K562 (cell line): ENCODE measurements at regions not wholly inside any gene's neighbourhood (a gene's known extent, or its start where the extent isn't known, plus 50 kb on each side); places are given as distances from the start of the nearest gene placed in this dataset.

Experiments
- CEBPG ChIP-seq, 3 experiments: fragments of 200-800 bp in 1 of 3; sonication (Bioruptor generic) in 1 of 3; sonication (generic) in 1 of 3; formaldehyde crosslinking in 1 of 3; IDR thresholded peaks in 2 of 3; conservative IDR thresholded peaks in 1 of 3; 2 replicates each; pipeline versions ENCODE4 v1.6.1 to v1.8.0; 2016 to 2022; ENCODE audit warnings: missing compliant biosample characterization in 2 of 3, missing genetic modification characterization in 2 of 3, mild to moderate bottlenecking in 1 of 3, missing genetic modification reagents in 1 of 3
- KLF1 ChIP-seq: fragments of 450-650 bp; IDR thresholded peaks from 2 replicates; pipeline ENCODE4 v1.6.1; 2016; ENCODE audit warnings: missing genetic modification characterization, missing compliant biosample characterization
- MAZ ChIP-seq, 2 experiments: fragments of 450-650 bp in 1 of 2; sonication (generic) in 1 of 2; formaldehyde crosslinking; IDR thresholded peaks in 1 of 2; conservative IDR thresholded peaks in 1 of 2; 2 replicates each; pipeline versions ENCODE4 v1.4.0 to v1.5.0; 2020; ENCODE audit warnings: mild to moderate bottlenecking in 1 of 2, missing genetic modification reagents in 1 of 2
- NFATC3 ChIP-seq: fragments of 450-650 bp; IDR thresholded peaks from 2 replicates; pipeline ENCODE4 v1.6.1; 2017; ENCODE audit warnings: mild to moderate bottlenecking
- NR1H2 ChIP-seq: sonication (generic); formaldehyde crosslinking; IDR thresholded peaks from 2 replicates; pipeline ENCODE4 v1.4.0; 2020; ENCODE audit warnings: mild to moderate bottlenecking, missing genetic modification reagents
- ZNF232 ChIP-seq: sonication (generic); formaldehyde crosslinking; IDR thresholded peaks from 2 replicates; pipeline ENCODE4 v1.8.0; 2022; ENCODE audit warnings: mild to moderate bottlenecking, missing genetic modification reagents
- TF ChIP-seq, protein P1 (sequence below): IDR thresholded peaks from 2 replicates; pipeline ENCODE4 v1.6.1; 2012; ENCODE audit warnings: low read depth, low read length, improper control_type of control experiment, borderline replicate concordance
- TF ChIP-seq, protein P2 (sequence below): fragments of 450-650 bp; formaldehyde crosslinking; IDR thresholded peaks from 2 replicates; pipeline ENCODE4 v1.4.0; 2020; ENCODE audit warnings: mild to moderate bottlenecking

DNA sequence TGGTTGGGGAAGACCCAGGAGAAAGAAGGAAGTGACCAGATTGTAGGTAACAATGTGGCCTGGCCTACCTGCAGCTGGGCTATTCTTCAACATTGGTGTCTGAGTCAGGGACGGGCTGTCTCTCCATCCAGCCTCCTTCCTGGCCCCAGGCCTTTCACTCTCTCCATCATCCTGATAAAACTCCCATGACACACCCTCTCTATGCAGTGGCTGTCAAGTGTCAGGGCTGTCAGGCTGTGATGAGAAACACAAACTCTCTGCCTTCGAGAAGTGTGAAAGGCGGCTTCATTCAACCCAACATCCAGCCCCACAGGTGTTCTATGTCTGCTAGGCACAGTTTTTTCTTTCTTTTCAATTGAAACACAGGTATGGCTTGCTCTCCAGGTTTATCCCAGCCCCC, 153.3 kb upstream of the VSTM2B start (continued):
- TF ChIP-seq, protein P1, sequence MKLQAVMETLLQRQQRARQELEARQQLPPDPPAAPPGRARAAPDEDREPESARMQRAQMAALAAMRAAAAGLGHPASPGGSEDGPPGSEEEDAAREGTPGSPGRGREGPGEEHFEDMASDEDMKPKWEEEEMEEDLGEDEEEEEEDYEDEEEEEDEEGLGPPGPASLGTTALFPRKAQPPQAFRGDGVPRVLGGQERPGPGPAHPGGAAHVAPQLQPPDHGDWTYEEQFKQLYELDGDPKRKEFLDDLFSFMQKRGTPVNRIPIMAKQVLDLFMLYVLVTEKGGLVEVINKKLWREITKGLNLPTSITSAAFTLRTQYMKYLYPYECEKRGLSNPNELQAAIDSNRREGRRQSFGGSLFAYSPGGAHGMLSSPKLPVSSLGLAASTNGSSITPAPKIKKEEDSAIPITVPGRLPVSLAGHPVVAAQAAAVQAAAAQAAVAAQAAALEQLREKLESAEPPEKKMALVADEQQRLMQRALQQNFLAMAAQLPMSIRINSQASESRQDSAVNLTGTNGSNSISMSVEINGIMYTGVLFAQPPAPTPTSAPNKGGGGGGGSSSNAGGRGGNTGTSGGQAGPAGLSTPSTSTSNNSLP, result no peak
- TF ChIP-seq MAZ (CRISPR knock-in tag; conservative IDR thresholded peaks at IDR 0.05 in 1 of 2, IDR thresholded peaks at IDR 0.05 in 1 of 2), result no peak
- no peak for TF ChIP-seq CEBPG (CRISPR knock-in tag; IDR thresholded peaks at IDR 0.05)
- no peak for TF ChIP-seq CEBPG (tag; conservative IDR thresholded peaks at IDR 0.05 in 1 of 2, IDR thresholded peaks at IDR 0.05 in 1 of 2)
- no peak for TF ChIP-seq KLF1 (tag)
- TF ChIP-seq, protein P2, sequence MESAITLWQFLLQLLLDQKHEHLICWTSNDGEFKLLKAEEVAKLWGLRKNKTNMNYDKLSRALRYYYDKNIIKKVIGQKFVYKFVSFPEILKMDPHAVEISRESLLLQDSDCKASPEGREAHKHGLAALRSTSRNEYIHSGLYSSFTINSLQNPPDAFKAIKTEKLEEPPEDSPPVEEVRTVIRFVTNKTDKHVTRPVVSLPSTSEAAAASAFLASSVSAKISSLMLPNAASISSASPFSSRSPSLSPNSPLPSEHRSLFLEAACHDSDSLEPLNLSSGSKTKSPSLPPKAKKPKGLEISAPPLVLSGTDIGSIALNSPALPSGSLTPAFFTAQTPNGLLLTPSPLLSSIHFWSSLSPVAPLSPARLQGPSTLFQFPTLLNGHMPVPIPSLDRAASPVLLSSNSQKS (CRISPR knock-in tag), result no peak
- no peak for TF ChIP-seq NFATC3
- TF ChIP-seq NR1H2 (CRISPR knock-in tag), result no peak
- TF ChIP-seq ZNF232 (CRISPR knock-in tag), result no peak
